Thyroid gland (tissue), 4 donors: ENCODE measurements at regions not wholly inside any gene's neighbourhood (a gene's known extent, or its start where the extent isn't known, plus 50 kb on each side); places are given as distances from the start of the nearest gene placed in this dataset.

Experiments used
- POLR2A ChIP-seq, 2 donors: fragments of 450-650 bp; IDR thresholded peaks; one replicate each; pipeline ENCODE4 v1.6.1; 2017; ENCODE audit warnings: antibody characterized with exemption in 2 of 2, mild to moderate bottlenecking in 2 of 2, moderate library complexity in 1 of 2
- TF ChIP-seq, protein P1 (sequence below), 6 experiments: fragments of 200-600 bp in 3 of 6; fragments of 450-650 bp in 3 of 6; sonication (generic) in 3 of 6; IDR thresholded peaks; one replicate each; pipeline ENCODE4 v1.5.1; 2016 to 2019; ENCODE audit warnings: antibody characterized with exemption in 6 of 6, mild to moderate bottlenecking in 2 of 6, inconsistent platforms in 1 of 6, moderate library complexity in 1 of 6

DNA sequence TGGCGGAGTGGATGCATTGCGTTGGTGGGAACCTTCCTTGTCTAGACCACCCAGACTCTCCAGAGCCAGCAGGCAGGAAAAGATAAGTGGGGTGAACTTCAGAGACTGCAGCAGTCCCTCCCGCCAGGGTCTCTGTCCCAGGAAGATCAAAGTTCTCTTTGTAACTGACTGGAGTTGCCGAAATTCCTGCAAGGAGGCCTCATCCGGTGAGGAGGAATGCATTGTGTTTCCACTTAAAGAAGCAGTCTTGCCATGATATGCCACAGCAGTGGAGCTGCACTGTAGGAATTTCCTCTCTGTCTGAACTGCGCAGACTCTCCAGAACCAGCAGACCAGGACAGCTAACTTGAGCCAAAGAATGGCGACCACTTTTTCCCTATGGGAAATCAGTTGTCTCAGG lies 1190.4 kb downstream of the TECRL start:
- TF ChIP-seq, protein P1, sequence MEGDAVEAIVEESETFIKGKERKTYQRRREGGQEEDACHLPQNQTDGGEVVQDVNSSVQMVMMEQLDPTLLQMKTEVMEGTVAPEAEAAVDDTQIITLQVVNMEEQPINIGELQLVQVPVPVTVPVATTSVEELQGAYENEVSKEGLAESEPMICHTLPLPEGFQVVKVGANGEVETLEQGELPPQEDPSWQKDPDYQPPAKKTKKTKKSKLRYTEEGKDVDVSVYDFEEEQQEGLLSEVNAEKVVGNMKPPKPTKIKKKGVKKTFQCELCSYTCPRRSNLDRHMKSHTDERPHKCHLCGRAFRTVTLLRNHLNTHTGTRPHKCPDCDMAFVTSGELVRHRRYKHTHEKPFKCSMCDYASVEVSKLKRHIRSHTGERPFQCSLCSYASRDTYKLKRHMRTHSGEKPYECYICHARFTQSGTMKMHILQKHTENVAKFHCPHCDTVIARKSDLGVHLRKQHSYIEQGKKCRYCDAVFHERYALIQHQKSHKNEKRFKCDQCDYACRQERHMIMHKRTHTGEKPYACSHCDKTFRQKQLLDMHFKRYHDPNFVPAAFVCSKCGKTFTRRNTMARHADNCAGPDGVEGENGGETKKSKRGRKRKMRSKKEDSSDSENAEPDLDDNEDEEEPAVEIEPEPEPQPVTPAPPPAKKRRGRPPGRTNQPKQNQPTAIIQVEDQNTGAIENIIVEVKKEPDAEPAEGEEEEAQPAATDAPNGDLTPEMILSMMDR (IDR thresholded peaks at IDR 0.05) = no peak
- no peak for TF ChIP-seq POLR2A (IDR thresholded peaks at IDR 0.05)
